DOHH2 (cell line): ENCODE measurements at regions not wholly inside any gene's neighbourhood (a gene's known extent, or its start where the extent isn't known, plus 50 kb on each side); places are given as distances from the start of the nearest gene placed in this dataset.

Source experiments
- H3F3A ChIP-seq: fragments of 200-600 bp; sonication (generic), shearing (Covaris generic); 2 replicates; pipeline ENCODE4 v1.6.0; 2016; ENCODE audit warnings: antibody characterized with exemption, mild to moderate bottlenecking; ENCODE audit not compliant: control insufficient read depth, insufficient read depth
- H3K27ac ChIP-seq: fragments of 200-600 bp; sonication (generic); 2 replicates; pipeline ENCODE4 v1.5.1; 2014; ENCODE audit warnings: low read depth, mild to moderate bottlenecking, low read length, moderate library complexity
- H3K27me3 ChIP-seq: fragments of 200-600 bp; sonication (generic); 2 replicates; pipeline ENCODE4 v1.6.1; 2014; ENCODE audit warnings: mild to moderate bottlenecking, low read length, mixed read lengths; ENCODE audit not compliant: control insufficient read depth
- H3K36me3 ChIP-seq: fragments of 200-600 bp; sonication (generic); 2 replicates; pipeline ENCODE4 v1.6.1; 2014; ENCODE audit warnings: mild to moderate bottlenecking, low read length, moderate library complexity, mixed read lengths; ENCODE audit not compliant: control insufficient read depth
- H3K4me1 ChIP-seq: fragments of 200-600 bp; sonication (generic); 2 replicates; pipeline ENCODE4 v1.6.1; 2014; ENCODE audit warnings: mild to moderate bottlenecking, low read length, mixed read lengths; ENCODE audit not compliant: control insufficient read depth
- H3K4me2 ChIP-seq: fragments of 200-600 bp; sonication (generic); 2 replicates; pipeline ENCODE4 v1.6.0; 2014; ENCODE audit warnings: mild to moderate bottlenecking, low read length, moderate library complexity
- H3K4me3 ChIP-seq: fragments of 200-600 bp; sonication (generic); 2 replicates; pipeline ENCODE4 v1.5.1; 2014; ENCODE audit warnings: mild to moderate bottlenecking, low read length, mixed read lengths
- H3K79me2 ChIP-seq: fragments of 200-600 bp; sonication (generic); 2 replicates; pipeline ENCODE4 v1.6.1; 2014; ENCODE audit warnings: mild to moderate bottlenecking, low read length, mixed read lengths; ENCODE audit not compliant: control insufficient read depth
- H3K9me2 ChIP-seq: fragments of 200-600 bp; sonication (generic); replicated peaks from 2 replicates; pipeline ENCODE4 v1.6.1; 2014; ENCODE audit warnings: mild to moderate bottlenecking, low read length, mixed read lengths; ENCODE audit not compliant: control insufficient read depth
- H3K9me3 ChIP-seq: fragments of 200-600 bp; sonication (generic); 2 replicates; pipeline ENCODE4 v1.6.1; 2014; ENCODE audit warnings: antibody characterized with exemption, low read length, mixed read lengths; ENCODE audit not compliant: control insufficient read depth, insufficient read depth
- H4K20me1 ChIP-seq: fragments of 200-600 bp; sonication (generic); 2 replicates; pipeline ENCODE4 v1.6.0; 2014; ENCODE audit warnings: low read depth, mild to moderate bottlenecking, antibody characterized with exemption, low read length, moderate library complexity; ENCODE audit not compliant: control insufficient read depth, insufficient read depth
- CTCF ChIP-seq: fragments of 200-600 bp; sonication (generic); IDR thresholded peaks from one replicate; pipeline ENCODE4 v1.5.1; 2014; ENCODE audit warnings: antibody characterized with exemption, mild to moderate bottlenecking, low read depth, low read length; ENCODE audit not compliant: poor library complexity, severe bottlenecking
- EZH2phosphoT487 ChIP-seq: fragments of 200-600 bp; sonication (generic); IDR thresholded peaks from 2 replicates; pipeline ENCODE4 v1.6.1; 2017; ENCODE audit warnings: borderline replicate concordance, mild to moderate bottlenecking, antibody characterized with exemption, low read length, moderate library complexity, mixed read lengths

GRCh38 chr18:44514106-44514505 lies 166.6 kb upstream of the SETBP1 start:
- TF ChIP-seq EZH2phosphoT487, result no peak
- no peak for TF ChIP-seq CTCF
- Histone ChIP-seq H4K20me1 (no peaks in the 10 kb centered on the region), H3K9me2 (no peaks in the 10 kb centered on the region), H3K9me3 (no peaks in the 10 kb centered on the region), H3K36me3 (no peaks in the 10 kb centered on the region), H3K4me3 (no peak overlapping the region), H3K79me2 (no peaks in the 10 kb centered on the region), H3F3A (no peaks in the 10 kb centered on the region), H3K4me2 (no peak overlapping the region), H3K27ac (no peak overlapping the region), H3K4me1 (no peaks in the 10 kb centered on the region), H3K27me3 (no peaks in the 10 kb centered on the region)

- no peaks in the 10 kb centered on the region for H3F3A ChIP-seq
- H3K4me3 ChIP-seq, result no peak overlapping the region
- no peak overlapping the region for H3K4me2 ChIP-seq
- TF ChIP-seq EZH2phosphoT487 (no peak), CTCF (no peak)
- no peaks in the 10 kb centered on the region for H3K79me2 ChIP-seq
- H3K9me3 ChIP-seq, result no peaks in the 10 kb centered on the region
- no peaks in the 10 kb centered on the region for H4K20me1 ChIP-seq
- H3K9me2 ChIP-seq, result no peaks in the 10 kb centered on the region
- H3K4me1 ChIP-seq, result no peaks in the 10 kb centered on the region
- no peaks in the 10 kb centered on the region for H3K27me3 ChIP-seq
- no peaks in the 10 kb centered on the region for H3K36me3 ChIP-seq
- no peak overlapping the region for H3K27ac ChIP-seq
Observed at GRCh38 chr18:44514766-44515165, 165.9 kb upstream of the SETBP1 start.

- H3K4me3 ChIP-seq, result no peak overlapping the region
- H3K9me3 ChIP-seq, result no peaks in the 10 kb centered on the region
- H3K4me1 ChIP-seq, result no peaks in the 10 kb centered on the region
- no peaks in the 10 kb centered on the region for H4K20me1 ChIP-seq
- H3K27ac ChIP-seq, result no peak overlapping the region
- no peaks in the 10 kb centered on the region for H3F3A ChIP-seq
- H3K27me3 ChIP-seq, result no peaks in the 10 kb centered on the region
- H3K4me2 ChIP-seq, result no peak overlapping the region
- H3K79me2 ChIP-seq, result no peaks in the 10 kb centered on the region
- no peaks in the 10 kb centered on the region for H3K36me3 ChIP-seq
- no peaks in the 10 kb centered on the region for H3K9me2 ChIP-seq
- TF ChIP-seq CTCF (no peak), EZH2phosphoT487 (no peak)
Observed at GRCh38 chr18:44516450-44516849, 164.2 kb upstream of the SETBP1 start.

GRCh38 chr18:44517136-44517535 lies 163.6 kb upstream of the SETBP1 start:
- Histone ChIP-seq H3F3A (no peaks in the 10 kb centered on the region), H3K27me3 (no peaks in the 10 kb centered on the region), H3K9me3 (no peaks in the 10 kb centered on the region), H3K4me3 (no peak overlapping the region), H3K4me2 (no peak overlapping the region), H3K79me2 (no peaks in the 10 kb centered on the region), H3K27ac (no peak overlapping the region), H3K36me3 (no peaks in the 10 kb centered on the region), H3K9me2 (no peaks in the 10 kb centered on the region), H3K4me1 (no peaks in the 10 kb centered on the region), H4K20me1 (no peaks in the 10 kb centered on the region)
- TF ChIP-seq EZH2phosphoT487 (no peak), CTCF (no peak)
